ENCODE measurements at regions not wholly inside any gene's neighbourhood (a gene's known extent, or its start where the extent isn't known, plus 50 kb on each side); places are given as distances from the start of the nearest gene placed in this dataset.

DNA sequence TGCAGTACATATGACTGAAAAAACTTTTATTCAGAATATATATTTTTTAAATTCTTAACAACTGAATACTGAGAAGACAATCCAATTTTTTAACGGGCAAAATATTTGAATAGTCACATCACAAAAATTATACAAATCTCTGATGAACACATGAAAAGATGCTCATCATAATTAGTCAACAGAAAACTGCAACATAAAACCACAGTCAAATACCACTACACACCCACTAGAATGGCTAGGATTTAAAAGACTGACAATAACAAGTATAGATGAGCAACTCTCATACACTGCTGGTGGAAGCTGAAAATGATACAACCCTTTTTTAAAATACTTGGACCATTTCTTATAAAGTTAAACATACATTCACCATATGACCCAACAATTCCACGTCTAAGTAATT lies 87.7 kb upstream of the TNFSF4 start (continued):
- no peak for TF ChIP-seq PRRX2 (CRISPR knock-in tag; IDR thresholded peaks at IDR 0.05)
- no peak for TF ChIP-seq CBFB (CRISPR knock-in tag; IDR thresholded peaks at IDR 0.05; ENCODE audit: low read depth)

DNA sequence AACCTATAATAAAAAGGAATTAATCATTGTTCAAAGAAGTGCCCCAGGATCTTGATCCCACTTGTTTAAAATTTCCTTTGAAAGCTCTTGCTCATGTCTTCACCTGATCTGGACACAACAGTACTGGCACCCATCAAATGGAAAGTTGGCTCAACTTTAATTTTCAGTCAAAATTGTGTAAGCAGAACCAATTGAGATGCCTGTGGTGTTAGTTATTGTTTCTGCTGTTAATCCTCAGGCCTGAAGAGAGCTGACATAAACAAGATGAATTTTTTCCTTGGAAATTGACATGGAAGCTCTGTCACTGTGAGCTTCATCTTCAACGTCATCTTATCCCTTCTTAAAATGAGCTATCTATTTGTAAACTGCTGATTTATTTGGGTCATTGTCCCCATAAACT lies 88.3 kb upstream of the TNFSF4 start:
- ChIA-PET POLR2A (no interaction called here), CTCF (no interaction called here)
- Mint-ChIP-seq H3K27me3 (ENCODE audit: low read depth) (no peaks in the 10 kb centered on the region), H3K36me3 (no peaks in the 10 kb centered on the region), H3K27ac (no peak overlapping the region), H3K4me3 (no peak overlapping the region), H3K4me1 (peaks cover 17% of the 10 kb centered on the region), H3K9me3 (no peaks in the 10 kb centered on the region)
- ATAC-seq (no peak), DNase-seq (ENCODE audit: low spot score) (no peak)
- TF ChIP-seq, protein P1, sequence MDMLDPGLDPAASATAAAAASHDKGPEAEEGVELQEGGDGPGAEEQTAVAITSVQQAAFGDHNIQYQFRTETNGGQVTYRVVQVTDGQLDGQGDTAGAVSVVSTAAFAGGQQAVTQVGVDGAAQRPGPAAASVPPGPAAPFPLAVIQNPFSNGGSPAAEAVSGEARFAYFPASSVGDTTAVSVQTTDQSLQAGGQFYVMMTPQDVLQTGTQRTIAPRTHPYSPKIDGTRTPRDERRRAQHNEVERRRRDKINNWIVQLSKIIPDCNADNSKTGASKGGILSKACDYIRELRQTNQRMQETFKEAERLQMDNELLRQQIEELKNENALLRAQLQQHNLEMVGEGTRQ (CRISPR knock-in tag; IDR thresholded peaks at IDR 0.05) = no peak
- no peak for TF ChIP-seq TEAD1 (CRISPR knock-in tag; IDR thresholded peaks at IDR 0.05)
- no peak for TF ChIP-seq CREB1 (CRISPR knock-in tag; IDR thresholded peaks at IDR 0.05)
- TF ChIP-seq, protein P2, sequence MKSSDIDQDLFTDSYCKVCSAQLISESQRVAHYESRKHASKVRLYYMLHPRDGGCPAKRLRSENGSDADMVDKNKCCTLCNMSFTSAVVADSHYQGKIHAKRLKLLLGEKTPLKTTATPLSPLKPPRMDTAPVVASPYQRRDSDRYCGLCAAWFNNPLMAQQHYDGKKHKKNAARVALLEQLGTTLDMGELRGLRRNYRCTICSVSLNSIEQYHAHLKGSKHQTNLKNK (CRISPR knock-in tag; IDR thresholded peaks at IDR 0.05) = no peak
- TF ChIP-seq, protein P3, sequence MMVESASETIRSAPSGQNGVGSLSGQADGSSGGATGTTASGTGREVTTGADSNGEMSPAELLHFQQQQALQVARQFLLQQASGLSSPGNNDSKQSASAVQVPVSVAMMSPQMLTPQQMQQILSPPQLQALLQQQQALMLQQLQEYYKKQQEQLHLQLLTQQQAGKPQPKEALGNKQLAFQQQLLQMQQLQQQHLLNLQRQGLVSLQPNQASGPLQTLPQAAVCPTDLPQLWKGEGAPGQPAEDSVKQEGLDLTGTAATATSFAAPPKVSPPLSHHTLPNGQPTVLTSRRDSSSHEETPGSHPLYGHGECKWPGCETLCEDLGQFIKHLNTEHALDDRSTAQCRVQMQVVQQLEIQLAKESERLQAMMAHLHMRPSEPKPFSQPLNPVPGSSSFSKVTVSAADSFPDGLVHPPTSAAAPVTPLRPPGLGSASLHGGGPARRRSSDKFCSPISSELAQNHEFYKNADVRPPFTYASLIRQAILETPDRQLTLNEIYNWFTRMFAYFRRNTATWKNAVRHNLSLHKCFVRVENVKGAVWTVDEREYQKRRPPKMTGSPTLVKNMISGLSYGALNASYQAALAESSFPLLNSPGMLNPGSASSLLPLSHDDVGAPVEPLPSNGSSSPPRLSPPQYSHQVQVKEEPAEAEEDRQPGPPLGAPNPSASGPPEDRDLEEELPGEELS (CRISPR knock-in tag; IDR thresholded peaks at IDR 0.05) = no peak
- no peak for TF ChIP-seq HMGA2 (CRISPR knock-in tag; IDR thresholded peaks at IDR 0.05)
- no peak for TF ChIP-seq KAT7 (CRISPR knock-in tag; IDR thresholded peaks at IDR 0.05; ENCODE audit: borderline replicate concordance)
- TF ChIP-seq, protein P4, sequence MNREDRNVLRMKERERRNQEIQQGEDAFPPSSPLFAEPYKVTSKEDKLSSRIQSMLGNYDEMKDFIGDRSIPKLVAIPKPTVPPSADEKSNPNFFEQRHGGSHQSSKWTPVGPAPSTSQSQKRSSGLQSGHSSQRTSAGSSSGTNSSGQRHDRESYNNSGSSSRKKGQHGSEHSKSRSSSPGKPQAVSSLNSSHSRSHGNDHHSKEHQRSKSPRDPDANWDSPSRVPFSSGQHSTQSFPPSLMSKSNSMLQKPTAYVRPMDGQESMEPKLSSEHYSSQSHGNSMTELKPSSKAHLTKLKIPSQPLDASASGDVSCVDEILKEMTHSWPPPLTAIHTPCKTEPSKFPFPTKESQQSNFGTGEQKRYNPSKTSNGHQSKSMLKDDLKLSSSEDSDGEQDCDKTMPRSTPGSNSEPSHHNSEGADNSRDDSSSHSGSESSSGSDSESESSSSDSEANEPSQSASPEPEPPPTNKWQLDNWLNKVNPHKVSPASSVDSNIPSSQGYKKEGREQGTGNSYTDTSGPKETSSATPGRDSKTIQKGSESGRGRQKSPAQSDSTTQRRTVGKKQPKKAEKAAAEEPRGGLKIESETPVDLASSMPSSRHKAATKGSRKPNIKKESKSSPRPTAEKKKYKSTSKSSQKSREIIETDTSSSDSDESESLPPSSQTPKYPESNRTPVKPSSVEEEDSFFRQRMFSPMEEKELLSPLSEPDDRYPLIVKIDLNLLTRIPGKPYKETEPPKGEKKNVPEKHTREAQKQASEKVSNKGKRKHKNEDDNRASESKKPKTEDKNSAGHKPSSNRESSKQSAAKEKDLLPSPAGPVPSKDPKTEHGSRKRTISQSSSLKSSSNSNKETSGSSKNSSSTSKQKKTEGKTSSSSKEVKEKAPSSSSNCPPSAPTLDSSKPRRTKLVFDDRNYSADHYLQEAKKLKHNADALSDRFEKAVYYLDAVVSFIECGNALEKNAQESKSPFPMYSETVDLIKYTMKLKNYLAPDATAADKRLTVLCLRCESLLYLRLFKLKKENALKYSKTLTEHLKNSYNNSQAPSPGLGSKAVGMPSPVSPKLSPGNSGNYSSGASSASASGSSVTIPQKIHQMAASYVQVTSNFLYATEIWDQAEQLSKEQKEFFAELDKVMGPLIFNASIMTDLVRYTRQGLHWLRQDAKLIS (CRISPR knock-in tag; IDR thresholded peaks at IDR 0.05; ENCODE audit: borderline replicate concordance) = no peak
- no peak for TF ChIP-seq TCF7 (CRISPR knock-in tag; IDR thresholded peaks at IDR 0.05; ENCODE audit: low read depth)
- TF ChIP-seq, protein P5, sequence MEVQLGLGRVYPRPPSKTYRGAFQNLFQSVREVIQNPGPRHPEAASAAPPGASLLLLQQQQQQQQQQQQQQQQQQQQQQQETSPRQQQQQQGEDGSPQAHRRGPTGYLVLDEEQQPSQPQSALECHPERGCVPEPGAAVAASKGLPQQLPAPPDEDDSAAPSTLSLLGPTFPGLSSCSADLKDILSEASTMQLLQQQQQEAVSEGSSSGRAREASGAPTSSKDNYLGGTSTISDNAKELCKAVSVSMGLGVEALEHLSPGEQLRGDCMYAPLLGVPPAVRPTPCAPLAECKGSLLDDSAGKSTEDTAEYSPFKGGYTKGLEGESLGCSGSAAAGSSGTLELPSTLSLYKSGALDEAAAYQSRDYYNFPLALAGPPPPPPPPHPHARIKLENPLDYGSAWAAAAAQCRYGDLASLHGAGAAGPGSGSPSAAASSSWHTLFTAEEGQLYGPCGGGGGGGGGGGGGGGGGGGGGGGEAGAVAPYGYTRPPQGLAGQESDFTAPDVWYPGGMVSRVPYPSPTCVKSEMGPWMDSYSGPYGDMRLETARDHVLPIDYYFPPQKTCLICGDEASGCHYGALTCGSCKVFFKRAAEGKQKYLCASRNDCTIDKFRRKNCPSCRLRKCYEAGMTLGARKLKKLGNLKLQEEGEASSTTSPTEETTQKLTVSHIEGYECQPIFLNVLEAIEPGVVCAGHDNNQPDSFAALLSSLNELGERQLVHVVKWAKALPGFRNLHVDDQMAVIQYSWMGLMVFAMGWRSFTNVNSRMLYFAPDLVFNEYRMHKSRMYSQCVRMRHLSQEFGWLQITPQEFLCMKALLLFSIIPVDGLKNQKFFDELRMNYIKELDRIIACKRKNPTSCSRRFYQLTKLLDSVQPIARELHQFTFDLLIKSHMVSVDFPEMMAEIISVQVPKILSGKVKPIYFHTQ (CRISPR knock-in tag; IDR thresholded peaks at IDR 0.05) = no peak
- no peak for TF ChIP-seq GTF2I (CRISPR knock-in tag; conservative IDR thresholded peaks at IDR 0.05)
- no peak for TF ChIP-seq ETV6 (CRISPR knock-in tag; IDR thresholded peaks at IDR 0.05)
- no peak for TF ChIP-seq ZBTB21 (CRISPR knock-in tag; IDR thresholded peaks at IDR 0.05; ENCODE audit: borderline replicate concordance)
- TF ChIP-seq, protein P6, sequence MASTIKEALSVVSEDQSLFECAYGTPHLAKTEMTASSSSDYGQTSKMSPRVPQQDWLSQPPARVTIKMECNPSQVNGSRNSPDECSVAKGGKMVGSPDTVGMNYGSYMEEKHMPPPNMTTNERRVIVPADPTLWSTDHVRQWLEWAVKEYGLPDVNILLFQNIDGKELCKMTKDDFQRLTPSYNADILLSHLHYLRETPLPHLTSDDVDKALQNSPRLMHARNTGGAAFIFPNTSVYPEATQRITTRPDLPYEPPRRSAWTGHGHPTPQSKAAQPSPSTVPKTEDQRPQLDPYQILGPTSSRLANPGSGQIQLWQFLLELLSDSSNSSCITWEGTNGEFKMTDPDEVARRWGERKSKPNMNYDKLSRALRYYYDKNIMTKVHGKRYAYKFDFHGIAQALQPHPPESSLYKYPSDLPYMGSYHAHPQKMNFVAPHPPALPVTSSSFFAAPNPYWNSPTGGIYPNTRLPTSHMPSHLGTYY (CRISPR knock-in tag; IDR thresholded peaks at IDR 0.05) = no peak
- TF ChIP-seq, protein P7, sequence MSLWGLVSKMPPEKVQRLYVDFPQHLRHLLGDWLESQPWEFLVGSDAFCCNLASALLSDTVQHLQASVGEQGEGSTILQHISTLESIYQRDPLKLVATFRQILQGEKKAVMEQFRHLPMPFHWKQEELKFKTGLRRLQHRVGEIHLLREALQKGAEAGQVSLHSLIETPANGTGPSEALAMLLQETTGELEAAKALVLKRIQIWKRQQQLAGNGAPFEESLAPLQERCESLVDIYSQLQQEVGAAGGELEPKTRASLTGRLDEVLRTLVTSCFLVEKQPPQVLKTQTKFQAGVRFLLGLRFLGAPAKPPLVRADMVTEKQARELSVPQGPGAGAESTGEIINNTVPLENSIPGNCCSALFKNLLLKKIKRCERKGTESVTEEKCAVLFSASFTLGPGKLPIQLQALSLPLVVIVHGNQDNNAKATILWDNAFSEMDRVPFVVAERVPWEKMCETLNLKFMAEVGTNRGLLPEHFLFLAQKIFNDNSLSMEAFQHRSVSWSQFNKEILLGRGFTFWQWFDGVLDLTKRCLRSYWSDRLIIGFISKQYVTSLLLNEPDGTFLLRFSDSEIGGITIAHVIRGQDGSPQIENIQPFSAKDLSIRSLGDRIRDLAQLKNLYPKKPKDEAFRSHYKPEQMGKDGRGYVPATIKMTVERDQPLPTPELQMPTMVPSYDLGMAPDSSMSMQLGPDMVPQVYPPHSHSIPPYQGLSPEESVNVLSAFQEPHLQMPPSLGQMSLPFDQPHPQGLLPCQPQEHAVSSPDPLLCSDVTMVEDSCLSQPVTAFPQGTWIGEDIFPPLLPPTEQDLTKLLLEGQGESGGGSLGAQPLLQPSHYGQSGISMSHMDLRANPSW (CRISPR knock-in tag; conservative IDR thresholded peaks at IDR 0.05; ENCODE audit: low read depth) = no peak

All from WTC11 (cell line).